ENCODE measurements at regions not wholly inside any gene's neighbourhood (a gene's known extent, or its start where the extent isn't known, plus 50 kb on each side); places are given as distances from the start of the nearest gene placed in this dataset.

- TF ChIP-seq CTCF (IDR thresholded peaks at IDR 0.05; ENCODE audit: low read length) = no peak
- TF ChIP-seq EZH2 (IDR thresholded peaks at IDR 0.05; ENCODE audit: borderline replicate concordance, low read length) = no peak
Measured at GRCh38 chr21:38097789-38098188, 159.0 kb upstream of the KCNJ15 start.

Data from OCI-LY1 (cell line).